ENCODE measurements at regions not wholly inside any gene's neighbourhood (a gene's known extent, or its start where the extent isn't known, plus 50 kb on each side); places are given as distances from the start of the nearest gene placed in this dataset.

DNA sequence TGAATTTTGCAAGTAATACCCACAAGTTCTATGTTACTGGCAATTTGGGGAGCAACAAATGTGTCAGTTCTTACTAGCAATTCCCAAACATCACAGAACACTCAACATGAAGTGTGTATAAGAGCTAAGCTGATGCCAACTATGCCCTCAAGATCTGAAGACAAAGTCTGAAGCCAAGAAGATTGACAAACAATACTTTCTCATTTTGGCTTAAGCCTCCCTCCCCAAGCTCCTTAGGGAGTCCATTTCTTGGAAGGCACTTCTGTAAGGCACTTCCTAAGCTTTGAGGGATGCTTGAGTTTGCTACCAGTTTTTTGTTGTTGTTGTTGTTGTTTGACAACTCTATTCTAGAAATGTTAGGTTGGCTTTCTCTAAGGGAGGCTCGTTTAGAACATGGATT is 154.4 kb upstream of the ZNF644 start (continued):
- TF ChIP-seq, protein P1, sequence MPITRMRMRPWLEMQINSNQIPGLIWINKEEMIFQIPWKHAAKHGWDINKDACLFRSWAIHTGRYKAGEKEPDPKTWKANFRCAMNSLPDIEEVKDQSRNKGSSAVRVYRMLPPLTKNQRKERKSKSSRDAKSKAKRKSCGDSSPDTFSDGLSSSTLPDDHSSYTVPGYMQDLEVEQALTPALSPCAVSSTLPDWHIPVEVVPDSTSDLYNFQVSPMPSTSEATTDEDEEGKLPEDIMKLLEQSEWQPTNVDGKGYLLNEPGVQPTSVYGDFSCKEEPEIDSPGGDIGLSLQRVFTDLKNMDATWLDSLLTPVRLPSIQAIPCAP (CRISPR knock-in tag; IDR thresholded peaks at IDR 0.05; ENCODE audit: borderline replicate concordance): no peak
- TF ChIP-seq NR2C2 (CRISPR knock-in tag; IDR thresholded peaks at IDR 0.05) (no peak), NR2C2 (tag; IDR thresholded peaks at IDR 0.05) (no peak), ZBTB17 (CRISPR knock-in tag; IDR thresholded peaks at IDR 0.05) (no peak), XRCC4 (IDR thresholded peaks at IDR 0.05; ENCODE audit: extremely low read depth, insufficient read depth, insufficient read length) (no peak), PPARD (CRISPR knock-in tag; IDR thresholded peaks at IDR 0.05) (no peak), KLF6 (CRISPR knock-in tag; IDR thresholded peaks at IDR 0.05; ENCODE audit: borderline replicate concordance) (no peak)
- TF ChIP-seq, protein P2, sequence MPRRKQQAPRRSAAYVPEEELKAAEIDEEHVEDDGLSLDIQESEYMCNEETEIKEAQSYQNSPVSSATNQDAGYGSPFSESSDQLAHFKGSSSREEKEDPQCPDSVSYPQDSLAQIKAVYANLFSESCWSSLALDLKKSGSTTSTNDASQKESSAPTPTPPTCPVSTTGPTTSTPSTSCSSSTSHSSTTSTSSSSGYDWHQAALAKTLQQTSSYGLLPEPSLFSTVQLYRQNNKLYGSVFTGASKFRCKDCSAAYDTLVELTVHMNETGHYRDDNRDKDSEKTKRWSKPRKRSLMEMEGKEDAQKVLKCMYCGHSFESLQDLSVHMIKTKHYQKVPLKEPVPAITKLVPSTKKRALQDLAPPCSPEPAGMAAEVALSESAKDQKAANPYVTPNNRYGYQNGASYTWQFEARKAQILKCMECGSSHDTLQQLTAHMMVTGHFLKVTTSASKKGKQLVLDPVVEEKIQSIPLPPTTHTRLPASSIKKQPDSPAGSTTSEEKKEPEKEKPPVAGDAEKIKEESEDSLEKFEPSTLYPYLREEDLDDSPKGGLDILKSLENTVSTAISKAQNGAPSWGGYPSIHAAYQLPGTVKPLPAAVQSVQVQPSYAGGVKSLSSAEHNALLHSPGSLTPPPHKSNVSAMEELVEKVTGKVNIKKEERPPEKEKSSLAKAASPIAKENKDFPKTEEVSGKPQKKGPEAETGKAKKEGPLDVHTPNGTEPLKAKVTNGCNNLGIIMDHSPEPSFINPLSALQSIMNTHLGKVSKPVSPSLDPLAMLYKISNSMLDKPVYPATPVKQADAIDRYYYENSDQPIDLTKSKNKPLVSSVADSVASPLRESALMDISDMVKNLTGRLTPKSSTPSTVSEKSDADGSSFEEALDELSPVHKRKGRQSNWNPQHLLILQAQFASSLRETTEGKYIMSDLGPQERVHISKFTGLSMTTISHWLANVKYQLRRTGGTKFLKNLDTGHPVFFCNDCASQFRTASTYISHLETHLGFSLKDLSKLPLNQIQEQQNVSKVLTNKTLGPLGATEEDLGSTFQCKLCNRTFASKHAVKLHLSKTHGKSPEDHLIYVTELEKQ (CRISPR knock-in tag; IDR thresholded peaks at IDR 0.05): no peak

Measured in K562 (cell line).